HG03439 (cell line): ENCODE measurements at regions not wholly inside any gene's neighbourhood (a gene's known extent, or its start where the extent isn't known, plus 50 kb on each side); places are given as distances from the start of the nearest gene placed in this dataset.
"Not testable (repeated sequence)": the region's sequence is repeated elsewhere in the genome, so short reads cannot be mapped to it uniquely, and the experiment has no call there.

Source experiments
- ATAC-seq: cut with Tn5 transposase; IDR thresholded peaks from one replicate; pipeline ENCODE4 v1.9.1; 2021; ENCODE audit warnings: mild to moderate bottlenecking, moderate library complexity; ENCODE audit not compliant: unreplicated experiment

- ATAC-seq = no peak
Measured at GRCh38 chr14:22268875-22269274, 320.1 kb downstream of the DAD1 start.

GRCh38 chr14:22266683-22267082 lies 322.3 kb downstream of the DAD1 start:
- no peak for ATAC-seq

GRCh38 chr14:22266142-22266442 lies 322.9 kb downstream of the DAD1 start:
- no peak for ATAC-seq

- no peak for ATAC-seq
Measured at GRCh38 chr14:22265319-22266141, 323.5 kb downstream of the DAD1 start.

- ATAC-seq = no peak
Measured at GRCh38 chr14:22264759-22265158, 324.3 kb downstream of the DAD1 start.

GRCh38 chr14:22263961-22264360 lies 325.1 kb downstream of the DAD1 start:
- ATAC-seq = no peak

- ATAC-seq = no peak
Measured at GRCh38 chr14:22262881-22263280, 326.1 kb downstream of the DAD1 start.

GRCh38 chr14:22255017-22255950 lies 333.7 kb downstream of the DAD1 start:
- ATAC-seq = no peak

- ATAC-seq = no peak
Measured at GRCh38 chr14:22252686-22253085, 336.3 kb downstream of the DAD1 start.

- no peak for ATAC-seq
Measured at GRCh38 chr14:22251090-22251489, 337.9 kb downstream of the DAD1 start.

- no peak for ATAC-seq
Measured at GRCh38 chr14:22249770-22250169, 339.3 kb downstream of the DAD1 start.

GRCh38 chr14:22243971-22244581 lies 344.9 kb downstream of the DAD1 start:
- ATAC-seq = no peak

GRCh38 chr14:22238320-22238719 lies 350.7 kb downstream of the DAD1 start:
- not testable (repeated sequence) for ATAC-seq

- no peak for ATAC-seq
Measured at GRCh38 chr14:22233377-22233776, 355.6 kb downstream of the DAD1 start.

- no peak for ATAC-seq
Measured at GRCh38 chr14:22232933-22233332, 356.1 kb downstream of the DAD1 start.

- no peak for ATAC-seq
Measured at GRCh38 chr14:22232486-22232885, 356.5 kb downstream of the DAD1 start.

GRCh38 chr14:22231018-22231417 lies 358.0 kb downstream of the DAD1 start:
- no peak for ATAC-seq

- no peak for ATAC-seq
Measured at GRCh38 chr14:22230517-22230916, 358.5 kb downstream of the DAD1 start.

- no peak for ATAC-seq
Measured at GRCh38 chr14:22227084-22227483, 361.9 kb downstream of the DAD1 start.

GRCh38 chr14:22226381-22226780 lies 362.6 kb downstream of the DAD1 start:
- no peak for ATAC-seq

- ATAC-seq = no peak
Measured at GRCh38 chr14:22225516-22226140, 363.4 kb downstream of the DAD1 start.
